ENCODE measurements at regions not wholly inside any gene's neighbourhood (a gene's known extent, or its start where the extent isn't known, plus 50 kb on each side); places are given as distances from the start of the nearest gene placed in this dataset.
A peak's percentile ranks its signal among the peaks of the same experiment; 100 is the strongest.

- TF ChIP-seq SMARCC2 (IDR thresholded peaks at IDR 0.05; ENCODE audit: low read depth) (no peak), RAD21 (CRISPR knock-in tag; conservative IDR thresholded peaks at IDR 0.05 in 1 of 2, IDR thresholded peaks at IDR 0.05 in 1 of 2) (no peak), JUND (IDR thresholded peaks at IDR 0.05; ENCODE audit: borderline replicate concordance, low read depth, low read length) (no peak), JUND (tag; IDR thresholded peaks at IDR 0.05; ENCODE audit: borderline replicate concordance, low read depth, low read length) (no peak), NFIC (IDR thresholded peaks at IDR 0.05) (no peak), ZNF24 (IDR thresholded peaks at IDR 0.05) (peak; percentile 61; the same call in 1 of the 2 replicates), REST (IDR thresholded peaks at IDR 0.05; ENCODE audit: borderline replicate concordance) (no peak), REST (CRISPR knock-in tag; IDR thresholded peaks at IDR 0.05; ENCODE audit: low read depth) (no peak), RCOR1 (IDR thresholded peaks at IDR 0.05; ENCODE audit: borderline replicate concordance in 1 of 2, low read depth in 2 of 2, low read length in 2 of 2) (no peak), TCF7L2 (IDR thresholded peaks at IDR 0.05; ENCODE audit: low read depth, low read length) (no peak), HDGF (IDR thresholded peaks at IDR 0.05) (no peak), EZH2 (IDR thresholded peaks at IDR 0.05; ENCODE audit: borderline replicate concordance, low read depth, low read length) (no peak)
- TF ChIP-seq, protein P1, sequence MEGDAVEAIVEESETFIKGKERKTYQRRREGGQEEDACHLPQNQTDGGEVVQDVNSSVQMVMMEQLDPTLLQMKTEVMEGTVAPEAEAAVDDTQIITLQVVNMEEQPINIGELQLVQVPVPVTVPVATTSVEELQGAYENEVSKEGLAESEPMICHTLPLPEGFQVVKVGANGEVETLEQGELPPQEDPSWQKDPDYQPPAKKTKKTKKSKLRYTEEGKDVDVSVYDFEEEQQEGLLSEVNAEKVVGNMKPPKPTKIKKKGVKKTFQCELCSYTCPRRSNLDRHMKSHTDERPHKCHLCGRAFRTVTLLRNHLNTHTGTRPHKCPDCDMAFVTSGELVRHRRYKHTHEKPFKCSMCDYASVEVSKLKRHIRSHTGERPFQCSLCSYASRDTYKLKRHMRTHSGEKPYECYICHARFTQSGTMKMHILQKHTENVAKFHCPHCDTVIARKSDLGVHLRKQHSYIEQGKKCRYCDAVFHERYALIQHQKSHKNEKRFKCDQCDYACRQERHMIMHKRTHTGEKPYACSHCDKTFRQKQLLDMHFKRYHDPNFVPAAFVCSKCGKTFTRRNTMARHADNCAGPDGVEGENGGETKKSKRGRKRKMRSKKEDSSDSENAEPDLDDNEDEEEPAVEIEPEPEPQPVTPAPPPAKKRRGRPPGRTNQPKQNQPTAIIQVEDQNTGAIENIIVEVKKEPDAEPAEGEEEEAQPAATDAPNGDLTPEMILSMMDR (IDR thresholded peaks at IDR 0.05 in 2 of 3, conservative IDR thresholded peaks at IDR 0.05 in 1 of 3; ENCODE audit: insufficient read depth in 2 of 3, low read depth in 1 of 3, low read length in 3 of 3): no peak
- TF ChIP-seq, protein P2, sequence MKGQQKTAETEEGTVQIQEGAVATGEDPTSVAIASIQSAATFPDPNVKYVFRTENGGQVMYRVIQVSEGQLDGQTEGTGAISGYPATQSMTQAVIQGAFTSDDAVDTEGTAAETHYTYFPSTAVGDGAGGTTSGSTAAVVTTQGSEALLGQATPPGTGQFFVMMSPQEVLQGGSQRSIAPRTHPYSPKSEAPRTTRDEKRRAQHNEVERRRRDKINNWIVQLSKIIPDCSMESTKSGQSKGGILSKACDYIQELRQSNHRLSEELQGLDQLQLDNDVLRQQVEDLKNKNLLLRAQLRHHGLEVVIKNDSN (CRISPR knock-in tag; IDR thresholded peaks at IDR 0.05): no peak
Observed at GRCh38 chr17:77467521-77467920, 326.8 kb downstream of the SEC14L1 start.
